ENCODE measurements at regions not wholly inside any gene's neighbourhood (a gene's known extent, or its start where the extent isn't known, plus 50 kb on each side); places are given as distances from the start of the nearest gene placed in this dataset.
"Not testable (repeated sequence)": the region's sequence is repeated elsewhere in the genome, so short reads cannot be mapped to it uniquely, and the experiment has no call there.

DNA sequence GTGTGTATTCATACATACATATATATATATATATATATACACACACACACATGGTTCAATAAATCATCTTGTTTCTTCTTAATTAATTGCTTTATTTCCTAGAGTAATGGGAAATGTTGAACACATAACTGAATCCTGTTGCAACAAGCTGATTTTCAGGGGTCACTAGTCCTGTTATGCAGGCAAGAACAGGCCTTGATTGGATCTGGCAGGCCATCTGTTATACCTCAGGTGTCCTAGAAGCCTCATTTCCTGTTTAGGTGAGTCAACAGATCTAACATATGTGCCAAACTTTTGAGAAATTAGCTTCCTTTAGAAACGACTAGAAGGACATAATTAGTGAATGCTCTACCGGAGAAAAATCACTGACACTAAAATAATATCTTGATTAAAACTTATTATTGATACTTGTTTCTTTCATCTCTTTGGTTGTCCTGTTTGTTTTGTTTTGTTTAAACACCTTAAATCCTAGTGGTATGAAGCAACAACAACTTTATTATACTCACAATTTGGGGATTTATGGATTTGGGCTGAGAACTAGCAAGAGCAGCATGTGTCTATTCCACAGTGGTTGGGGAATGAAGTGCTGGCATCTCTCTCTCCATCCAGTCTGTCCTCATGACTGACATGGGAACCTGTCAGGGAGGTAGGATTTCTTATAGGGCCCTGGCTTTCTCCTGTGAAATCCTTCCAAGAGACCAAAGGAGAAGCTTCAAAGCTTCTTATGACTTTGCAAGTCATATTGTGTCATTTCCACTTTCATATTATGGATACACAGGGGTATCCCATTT is 552.6 kb downstream of the NSUN3 start:
- DNase-seq = no peak

DNA sequence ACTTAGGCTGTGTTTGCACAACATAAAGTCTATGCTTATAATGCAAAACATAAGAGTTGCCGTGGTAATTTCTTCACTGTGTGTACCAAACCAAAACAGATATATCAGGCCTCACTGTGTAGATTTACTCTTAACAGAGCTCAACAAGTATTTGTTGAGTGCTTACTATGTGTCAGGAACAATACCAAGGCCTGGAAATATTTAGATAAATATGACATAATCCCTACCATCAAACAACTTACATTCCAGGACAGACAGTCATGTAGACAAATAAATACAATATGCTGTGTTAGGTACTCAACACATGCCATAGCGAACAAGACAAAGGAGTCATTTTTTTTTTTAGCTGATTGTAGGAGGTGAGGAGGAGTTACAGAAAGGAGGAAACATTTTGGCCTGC is 554.0 kb downstream of the NSUN3 start:
- no peak for DNase-seq

DNA sequence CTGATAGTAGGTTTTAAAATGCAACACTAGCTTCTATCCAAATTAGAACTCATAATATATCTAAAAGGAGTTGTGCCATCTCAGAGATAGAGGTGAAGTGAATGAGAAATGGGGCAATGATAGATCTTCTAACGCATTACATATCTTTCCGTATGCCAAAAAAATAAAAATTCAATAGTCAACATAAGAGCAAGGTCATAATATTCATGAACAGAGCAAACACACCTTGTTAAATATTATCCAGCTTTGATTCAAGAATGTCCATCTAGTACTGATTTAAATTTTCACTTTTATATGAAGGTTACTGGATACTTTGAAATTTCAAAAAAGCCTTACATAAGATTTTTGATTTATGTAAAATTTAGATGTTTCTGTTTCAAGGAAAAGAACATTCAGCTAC is 554.5 kb downstream of the NSUN3 start:
- no peak for DNase-seq

DNA sequence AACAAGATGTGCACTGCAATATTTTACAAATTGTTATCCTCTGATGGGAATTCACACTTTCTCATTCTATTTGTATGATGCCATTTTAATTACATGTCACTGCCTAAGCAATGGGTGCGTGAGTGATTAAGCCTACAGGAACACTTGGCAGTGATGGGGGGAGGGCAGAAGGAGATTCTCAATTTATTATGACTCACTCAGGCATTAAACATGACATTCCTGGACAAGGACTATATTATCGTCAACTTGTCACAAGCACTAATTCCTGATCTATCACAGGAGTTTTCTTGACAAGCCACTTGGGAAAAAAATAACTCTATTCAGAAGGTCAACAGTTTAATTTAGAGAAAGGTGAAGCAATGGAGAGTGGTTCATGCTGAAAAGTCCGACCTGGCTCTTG is 556.8 kb downstream of the NSUN3 start:
- no peak for DNase-seq

DNA sequence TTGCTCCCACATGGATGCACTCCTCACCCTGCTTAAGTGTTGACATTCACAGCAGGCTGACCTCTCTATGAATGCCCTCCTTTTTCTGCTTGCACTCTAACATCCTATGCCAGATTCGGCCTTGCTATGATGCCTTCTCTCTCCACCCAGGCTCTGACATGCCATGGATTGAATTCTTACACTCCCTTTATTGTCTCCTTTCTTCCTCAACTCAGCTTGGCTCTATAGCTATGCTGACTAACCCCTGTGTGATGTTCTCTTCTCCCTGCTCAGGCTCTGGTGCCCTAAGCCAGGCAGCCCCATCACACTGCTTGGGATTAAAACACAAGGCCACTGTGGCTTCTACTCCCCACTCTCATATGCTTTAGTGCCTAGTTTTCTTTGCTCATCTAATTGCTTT is 563.7 kb downstream of the NSUN3 start:
- DNase-seq = no peak

DNA sequence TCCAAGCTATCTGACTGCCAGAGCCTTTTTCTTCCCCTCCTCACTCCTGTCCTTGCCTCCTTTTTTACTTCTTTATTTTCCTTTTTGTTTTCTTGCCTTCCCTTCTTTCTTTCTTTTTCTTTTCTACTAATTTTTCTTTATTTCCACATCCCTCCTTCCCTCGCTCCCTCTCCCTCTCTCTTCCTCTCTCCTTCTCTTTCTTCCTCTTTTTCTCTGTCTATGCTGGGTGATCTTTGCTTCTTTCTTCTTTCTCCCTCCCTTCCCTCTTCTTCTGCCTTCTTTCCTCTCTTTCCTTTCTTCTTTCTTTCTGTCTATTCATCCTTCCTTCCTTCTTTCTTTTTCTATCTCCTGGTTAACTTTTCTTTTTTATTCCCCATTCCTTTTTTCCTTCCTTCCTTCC is 564.8 kb downstream of the NSUN3 start:
- no peak for DNase-seq

DNA sequence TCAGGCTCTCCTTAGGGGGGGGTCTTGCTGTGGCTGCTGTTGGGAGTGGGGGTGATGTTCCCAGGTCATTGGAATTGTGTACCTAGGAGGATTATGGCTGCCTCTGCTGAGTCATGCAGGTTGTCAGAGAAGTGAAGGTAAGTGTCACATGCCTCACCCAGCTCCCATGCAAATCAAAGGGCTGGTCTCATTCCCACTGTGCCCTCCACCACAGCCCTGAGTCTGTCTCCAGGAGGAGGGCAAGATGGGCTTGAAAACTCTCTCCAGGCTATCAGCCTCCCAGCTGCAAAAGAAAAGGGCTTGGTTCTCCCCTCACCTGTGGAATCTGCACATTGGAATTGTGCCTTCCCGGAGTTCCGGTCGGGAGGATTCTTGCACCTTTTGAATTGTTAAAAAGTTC is 580.5 kb downstream of the NSUN3 start:
- no peak for DNase-seq

DNA sequence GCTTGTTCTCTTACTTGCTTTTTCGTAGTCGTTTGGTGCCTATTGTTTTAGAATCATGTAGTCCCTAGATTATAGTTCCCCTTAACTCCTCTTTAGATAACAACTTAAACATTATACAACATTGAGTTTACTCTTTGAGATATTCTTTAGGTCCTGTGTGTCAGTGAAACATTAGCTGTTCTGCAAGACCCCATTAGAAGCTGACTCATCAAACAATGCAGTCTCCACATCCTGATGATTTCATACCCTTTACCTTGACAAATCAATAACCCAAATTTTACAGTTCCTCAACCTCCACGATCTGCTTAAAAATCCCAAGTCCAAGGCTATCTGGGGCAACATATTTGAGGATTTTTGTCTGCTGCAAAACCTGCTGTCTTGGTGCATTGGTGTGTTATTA is 582.9 kb downstream of the NSUN3 start:
- DNase-seq = no peak

DNA sequence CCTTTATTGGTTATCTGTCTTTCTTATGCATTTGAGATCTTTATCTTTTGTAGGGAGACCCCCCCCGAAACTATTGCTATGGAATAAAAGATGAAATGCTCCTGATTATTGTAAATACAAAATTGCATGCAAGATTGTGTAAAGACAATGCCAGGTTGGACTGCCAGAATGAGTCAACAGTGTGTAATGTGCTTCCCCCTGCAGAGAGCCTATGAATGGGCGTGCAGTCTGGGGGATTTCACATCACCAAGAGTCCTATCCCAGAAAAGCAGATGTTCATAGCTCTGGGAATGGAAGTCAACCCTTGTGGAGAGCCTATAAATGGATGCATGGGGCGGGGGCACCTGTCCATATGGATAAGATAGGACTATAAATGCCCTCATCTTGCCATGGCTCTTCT is 584.3 kb downstream of the NSUN3 start:
- no peak for DNase-seq

DNA sequence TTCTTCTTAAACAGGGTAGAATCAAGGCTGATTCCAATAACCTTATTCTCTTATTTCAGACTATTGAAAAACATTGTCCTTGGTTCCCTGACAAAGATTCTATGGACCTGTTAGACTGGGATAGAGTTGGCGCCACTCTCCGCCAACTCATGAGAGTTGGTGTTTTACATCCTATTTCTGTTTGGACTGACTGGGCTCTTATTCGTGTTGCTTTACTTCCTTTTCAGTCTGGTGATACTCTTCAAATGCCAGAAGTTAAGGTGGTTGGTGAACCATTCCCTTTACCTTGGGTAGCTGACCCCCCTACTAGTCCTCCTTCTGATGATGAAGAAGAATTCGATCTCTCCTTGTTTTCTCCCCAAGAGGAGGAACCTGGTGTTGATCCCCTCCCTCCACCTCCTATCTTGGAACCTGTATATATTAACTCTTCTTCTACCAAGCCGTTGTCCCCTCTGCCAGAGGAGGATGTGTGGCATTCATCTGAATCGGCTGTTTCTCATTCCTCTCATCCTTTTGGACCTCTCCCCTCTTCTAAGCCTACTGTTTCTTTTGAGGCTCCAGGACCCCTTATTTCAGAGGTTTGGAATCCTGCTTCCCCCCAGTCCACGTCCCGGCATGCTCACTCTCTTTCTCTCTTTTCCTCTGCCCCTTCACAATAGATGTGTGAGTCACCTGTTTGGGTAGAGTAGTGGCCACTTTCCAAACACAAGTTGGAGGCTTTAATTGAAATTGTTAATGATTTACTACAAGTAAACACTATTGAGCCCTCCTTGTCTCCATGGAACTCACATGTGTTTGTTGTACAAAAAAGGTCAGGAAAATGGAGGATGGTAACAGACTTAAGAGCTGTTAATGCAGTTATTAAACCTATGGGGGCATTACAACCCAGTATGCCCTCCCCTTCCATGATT is 585.7 kb downstream of the NSUN3 start:
- not testable (repeated sequence) for DNase-seq

DNA sequence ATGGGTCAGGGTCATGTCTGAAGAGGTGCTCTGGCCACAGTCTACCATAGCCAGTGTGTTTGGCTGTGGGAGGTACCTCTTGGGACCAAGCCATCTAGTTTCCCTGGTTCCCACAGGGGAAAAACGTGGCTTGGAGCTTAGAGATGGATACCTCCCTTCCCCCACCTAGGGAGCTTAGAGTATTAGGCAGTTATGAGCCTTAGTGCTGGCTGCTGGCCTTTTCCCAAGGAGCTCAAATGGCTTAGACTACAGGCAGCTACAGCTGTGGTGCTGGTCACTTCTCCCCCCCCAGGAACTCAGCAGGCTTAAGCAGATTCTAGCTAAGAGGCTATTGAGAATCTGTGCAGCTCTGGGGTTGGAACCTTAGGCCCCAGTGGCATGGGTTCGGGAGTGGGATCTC is 591.2 kb downstream of the NSUN3 start:
- DNase-seq = no peak

DNA sequence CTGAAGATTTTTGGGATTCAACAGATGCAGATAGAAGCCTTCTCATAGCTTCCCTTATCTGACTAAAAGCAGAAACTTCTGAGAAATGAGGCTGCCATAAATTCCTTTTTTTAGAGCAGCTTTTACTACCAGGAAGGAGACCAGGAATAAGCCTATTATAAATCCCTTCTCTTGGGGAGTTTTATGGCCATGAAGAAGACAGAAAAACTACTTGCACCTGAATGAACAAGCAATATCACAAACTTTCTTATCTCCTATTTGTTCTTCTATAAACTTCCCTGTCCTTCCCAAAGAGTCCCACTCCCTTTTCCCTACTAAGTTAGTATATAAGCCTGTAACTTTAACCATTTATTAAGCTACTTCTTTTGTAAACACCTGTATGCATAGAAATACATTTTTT is 603.1 kb downstream of the NSUN3 start:
- no peak for DNase-seq

DNA sequence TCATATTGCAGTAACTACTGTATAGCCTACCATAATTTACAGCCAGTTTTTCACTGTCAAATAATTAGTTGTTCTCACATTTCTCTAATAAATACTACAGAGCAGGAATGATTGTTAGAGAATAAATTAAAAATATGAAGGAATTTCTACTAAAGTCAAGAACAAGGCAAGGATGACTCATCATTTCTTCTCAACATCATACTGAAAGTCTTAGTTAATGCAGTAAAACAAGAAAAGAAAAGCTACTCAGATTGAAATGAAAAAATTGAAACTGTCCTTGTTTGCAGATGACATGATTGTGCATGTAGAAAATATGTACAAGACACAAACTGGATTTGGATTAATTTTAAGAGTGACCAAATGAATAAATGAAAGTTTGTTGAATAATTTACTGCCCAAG is 608.2 kb downstream of the NSUN3 start:
- no peak for DNase-seq

DNA sequence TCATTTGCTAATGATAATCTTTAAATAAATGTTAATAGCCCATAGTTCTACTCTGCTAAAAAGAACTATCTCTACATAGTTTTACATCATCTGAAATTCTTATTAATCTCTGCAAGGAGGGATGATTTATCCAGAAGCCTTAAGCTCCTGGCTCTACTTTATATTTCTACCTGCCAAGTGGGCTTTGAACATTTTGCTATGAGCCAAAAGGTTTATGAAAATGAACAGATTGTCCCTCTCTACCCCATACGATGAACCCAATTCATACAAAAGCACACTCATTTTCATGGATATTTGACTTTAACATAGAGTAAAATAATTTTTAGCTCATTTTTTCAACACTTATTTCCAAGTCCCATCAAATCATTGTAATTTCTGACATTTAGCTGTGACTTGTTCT is 611.0 kb downstream of the NSUN3 start:
- DNase-seq = no peak

DNA sequence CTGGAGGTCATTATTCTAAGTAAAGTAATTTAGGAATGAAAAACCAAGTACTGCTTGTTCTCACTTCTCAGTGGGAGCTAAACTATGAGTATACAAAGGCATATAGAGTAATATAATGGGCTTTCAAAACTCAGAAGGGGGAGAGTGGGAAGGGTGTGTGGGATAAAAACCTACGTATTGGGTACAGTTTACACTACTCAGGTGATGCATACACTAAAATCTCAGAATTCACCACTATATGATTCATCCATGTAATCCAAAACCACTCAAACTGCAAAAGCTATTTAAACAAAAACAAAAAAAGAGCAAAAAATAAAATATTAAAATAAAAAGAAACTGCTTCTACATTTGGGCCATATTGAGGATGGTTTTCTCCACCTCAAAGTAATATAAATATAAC is 623.3 kb downstream of the NSUN3 start:
- DNase-seq = no peak

DNA sequence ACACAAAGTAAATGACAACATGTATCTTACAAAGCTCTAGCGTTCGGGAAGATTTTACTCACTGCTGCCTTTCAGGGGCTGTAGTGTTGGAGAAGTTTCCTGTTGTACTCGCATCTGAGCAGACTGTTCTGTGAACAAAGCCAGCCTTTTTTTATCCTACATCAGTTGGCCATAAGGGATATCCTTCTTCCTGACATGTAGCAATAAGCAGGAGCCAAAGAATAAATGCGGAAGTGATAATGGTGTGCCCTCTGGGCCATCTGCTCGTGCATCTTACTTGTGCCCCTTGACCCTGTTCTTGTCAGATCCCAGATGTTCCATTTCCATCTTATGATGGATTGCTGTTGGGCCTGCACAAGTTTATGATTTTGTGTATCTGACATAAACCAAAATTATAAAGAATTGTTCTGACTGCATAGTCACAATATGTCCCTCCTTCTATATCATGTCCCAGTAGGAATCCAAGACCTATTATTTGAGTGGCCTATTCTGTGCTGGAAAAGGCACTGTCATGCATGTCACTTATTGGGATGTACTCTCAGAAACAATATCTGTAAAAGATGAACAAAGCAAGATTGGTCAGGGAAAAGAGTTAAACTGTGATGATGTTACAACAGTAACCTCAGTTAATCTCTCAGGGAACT is 631.3 kb downstream of the NSUN3 start:
- no peak for DNase-seq

DNA sequence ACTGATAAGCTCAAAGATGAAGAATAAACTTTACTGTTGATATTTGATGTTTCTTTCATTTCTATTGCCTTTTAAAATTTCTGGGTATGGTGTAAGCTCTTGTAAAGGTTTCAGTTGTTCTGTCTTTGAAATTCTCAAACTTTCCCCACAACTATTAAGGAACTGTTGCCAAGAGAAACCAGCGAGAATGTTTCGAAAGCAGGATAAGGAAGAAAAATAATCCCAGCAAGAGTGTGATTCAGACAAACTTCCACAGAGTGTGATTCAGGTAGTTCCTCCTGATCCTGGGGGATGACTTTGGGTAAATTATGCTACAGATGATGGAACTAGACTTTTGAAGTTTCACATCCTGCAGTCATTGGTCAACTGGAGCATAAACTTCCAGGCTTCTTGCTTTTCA is 632.0 kb downstream of the NSUN3 start:
- DNase-seq = no peak

DNA sequence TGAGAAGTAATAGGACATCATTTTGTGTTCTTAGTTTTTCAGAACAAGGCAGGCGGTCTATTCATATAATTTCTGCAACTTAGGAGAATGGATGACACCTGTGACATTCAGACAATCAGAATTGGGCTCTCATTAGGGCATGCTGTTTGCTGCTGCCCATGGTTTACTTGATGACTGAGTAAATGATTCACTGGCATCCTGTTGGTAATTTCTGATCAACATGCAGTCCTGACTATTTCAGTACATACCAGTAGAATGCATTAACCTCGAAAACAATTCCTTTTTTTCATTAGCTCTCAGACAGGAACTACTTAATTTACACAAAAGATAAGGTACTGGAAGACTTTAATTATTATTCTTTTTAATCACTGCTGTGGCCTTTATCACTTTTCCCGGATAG is 641.6 kb downstream of the NSUN3 start:
- no peak for DNase-seq

DNA sequence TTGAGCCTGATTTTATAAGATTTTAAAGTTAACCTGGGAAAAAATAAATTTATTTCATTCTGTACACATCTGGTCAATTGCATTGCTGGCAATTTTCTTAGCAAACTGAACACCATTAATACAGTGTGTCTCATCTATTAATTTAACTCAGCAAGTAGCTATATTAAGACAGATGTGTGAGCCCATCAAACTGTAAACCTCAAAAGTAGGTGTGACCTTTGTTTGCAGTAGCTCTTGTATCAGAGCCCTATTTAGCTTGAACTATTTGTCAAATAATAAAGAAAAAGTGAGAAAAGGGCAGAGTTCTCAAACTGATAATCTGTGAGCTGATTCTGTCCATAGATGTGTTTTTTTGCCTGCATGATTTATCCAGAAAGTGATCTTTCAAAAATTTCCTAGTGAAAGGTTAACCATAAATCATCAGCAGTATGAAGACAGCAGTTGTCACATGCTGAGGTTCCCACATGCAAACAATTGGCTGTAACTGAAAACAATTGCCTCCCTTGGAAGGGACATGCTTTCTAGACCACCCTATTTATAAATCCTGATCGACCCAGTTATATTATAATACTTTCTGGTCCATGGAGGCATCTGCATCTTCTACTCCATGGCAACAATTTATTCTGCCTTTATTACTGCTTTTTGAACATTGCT is 646.5 kb downstream of the NSUN3 start:
- DNase-seq = no peak

DNA sequence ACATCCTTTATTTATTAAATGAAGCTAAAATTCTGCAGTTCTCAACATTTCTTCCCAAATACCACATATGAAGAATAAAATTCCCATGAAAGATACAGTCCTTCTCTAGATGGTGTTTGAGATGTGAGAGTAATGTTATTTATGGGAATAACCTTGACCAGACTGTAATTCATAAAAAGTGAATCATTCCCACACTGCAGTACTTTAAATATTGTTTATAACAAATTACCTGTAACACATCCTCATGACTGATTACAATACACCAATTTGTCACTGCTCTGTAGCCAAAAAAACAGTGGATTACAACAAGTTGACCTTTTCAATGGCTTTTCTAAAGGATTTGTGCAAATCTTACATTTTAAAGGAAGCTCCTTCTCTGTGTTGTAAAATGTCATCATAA is 651.3 kb downstream of the NSUN3 start:
- DNase-seq = no peak

DNA sequence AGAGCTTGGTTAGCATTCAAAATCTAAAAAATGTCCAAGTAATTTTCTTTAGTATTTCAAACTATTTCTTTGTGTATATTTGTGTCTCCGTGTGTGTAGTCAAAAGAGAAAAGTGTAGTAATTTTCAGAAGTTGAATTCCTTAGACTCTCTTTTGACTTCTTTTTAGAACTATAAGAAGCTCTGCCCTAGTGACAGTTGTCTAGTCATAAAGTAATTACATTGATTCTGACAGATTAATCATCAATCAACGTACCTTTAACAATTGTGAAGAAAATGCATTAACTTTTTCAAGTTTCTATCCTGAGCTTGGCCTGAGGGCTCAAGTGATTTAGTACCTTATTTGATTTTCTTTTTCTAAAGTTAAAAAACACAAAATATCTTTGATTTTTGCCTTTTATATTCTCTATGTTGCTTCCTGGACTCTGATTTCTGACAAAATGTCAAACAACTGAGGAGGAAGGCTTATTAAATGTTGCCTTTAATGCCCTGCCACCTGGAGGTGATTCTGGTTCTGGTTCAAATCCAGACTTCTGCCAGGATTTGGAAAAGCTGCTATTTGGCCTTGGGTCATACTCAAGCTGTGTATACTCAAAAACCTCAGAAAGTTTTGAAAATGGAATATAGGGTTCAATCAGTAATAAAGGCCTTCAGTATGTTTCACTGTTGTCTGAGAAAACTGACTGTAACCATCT is 653.6 kb downstream of the NSUN3 start:
- no peak for DNase-seq

DNA sequence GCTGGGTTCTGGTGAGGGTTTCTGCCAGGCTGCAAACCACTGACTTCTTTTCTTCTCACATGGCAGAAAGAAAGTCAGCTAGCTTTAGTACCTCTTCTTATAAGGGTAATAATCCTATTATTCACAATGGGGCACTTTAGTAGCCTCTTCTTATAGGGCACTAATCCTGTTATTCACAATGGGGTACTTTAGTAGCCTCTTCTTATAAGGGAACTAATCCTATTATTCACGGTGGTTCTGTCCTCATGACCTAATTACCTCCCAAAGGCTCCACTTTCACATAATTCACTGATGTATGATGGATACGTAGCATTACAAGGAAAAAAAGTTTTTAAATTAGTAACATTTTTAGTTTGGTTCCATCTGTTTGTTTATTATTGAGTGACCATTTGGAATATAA is 671.3 kb downstream of the NSUN3 start:
- DNase-seq = no peak

DNA sequence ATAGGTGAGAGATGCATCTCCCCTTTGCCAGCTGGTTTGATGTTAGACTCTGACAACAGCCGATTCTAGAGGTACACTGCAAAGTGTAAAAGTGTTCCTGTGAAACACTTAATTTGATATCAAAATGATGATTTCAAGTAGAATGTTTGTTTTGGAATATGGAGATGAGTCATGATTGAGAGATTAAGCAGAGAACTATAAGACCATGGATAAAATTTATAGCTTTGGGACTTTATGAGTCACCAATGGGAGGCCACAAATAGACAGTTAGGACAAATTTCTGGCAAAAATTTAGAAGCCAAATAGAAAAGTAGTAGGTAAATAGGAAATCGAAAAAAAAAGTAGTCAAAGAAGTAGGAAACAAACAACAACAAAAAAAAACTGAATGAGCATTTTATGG is 672.5 kb downstream of the NSUN3 start:
- DNase-seq = no peak
